ENCODE measurements at regions not wholly inside any gene's neighbourhood (a gene's known extent, or its start where the extent isn't known, plus 50 kb on each side); places are given as distances from the start of the nearest gene placed in this dataset.

DNA sequence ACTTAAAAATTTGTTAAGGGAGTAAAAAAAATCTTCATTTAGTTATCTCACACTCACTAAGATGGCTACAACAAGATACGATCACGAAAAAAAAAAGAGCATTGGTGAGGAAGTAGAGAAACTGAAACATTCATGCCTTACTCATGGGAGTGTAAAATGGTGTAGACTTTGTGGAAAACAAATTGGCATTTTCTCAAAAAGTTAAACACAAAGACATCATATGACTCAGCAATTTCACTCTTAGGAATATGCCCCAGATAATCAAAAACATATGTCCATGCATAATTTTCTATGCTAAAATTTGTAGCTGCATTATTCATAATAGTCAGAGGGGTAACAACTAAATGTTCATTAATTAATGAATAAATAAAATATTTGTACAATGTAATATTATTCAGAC lies 120.9 kb upstream of the IRAK1BP1 start:
- TF ChIP-seq, protein P1, sequence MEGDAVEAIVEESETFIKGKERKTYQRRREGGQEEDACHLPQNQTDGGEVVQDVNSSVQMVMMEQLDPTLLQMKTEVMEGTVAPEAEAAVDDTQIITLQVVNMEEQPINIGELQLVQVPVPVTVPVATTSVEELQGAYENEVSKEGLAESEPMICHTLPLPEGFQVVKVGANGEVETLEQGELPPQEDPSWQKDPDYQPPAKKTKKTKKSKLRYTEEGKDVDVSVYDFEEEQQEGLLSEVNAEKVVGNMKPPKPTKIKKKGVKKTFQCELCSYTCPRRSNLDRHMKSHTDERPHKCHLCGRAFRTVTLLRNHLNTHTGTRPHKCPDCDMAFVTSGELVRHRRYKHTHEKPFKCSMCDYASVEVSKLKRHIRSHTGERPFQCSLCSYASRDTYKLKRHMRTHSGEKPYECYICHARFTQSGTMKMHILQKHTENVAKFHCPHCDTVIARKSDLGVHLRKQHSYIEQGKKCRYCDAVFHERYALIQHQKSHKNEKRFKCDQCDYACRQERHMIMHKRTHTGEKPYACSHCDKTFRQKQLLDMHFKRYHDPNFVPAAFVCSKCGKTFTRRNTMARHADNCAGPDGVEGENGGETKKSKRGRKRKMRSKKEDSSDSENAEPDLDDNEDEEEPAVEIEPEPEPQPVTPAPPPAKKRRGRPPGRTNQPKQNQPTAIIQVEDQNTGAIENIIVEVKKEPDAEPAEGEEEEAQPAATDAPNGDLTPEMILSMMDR (IDR thresholded peaks at IDR 0.05; ENCODE audit: low read depth, low read length, missing input control): no peak
- TF ChIP-seq, protein P2, sequence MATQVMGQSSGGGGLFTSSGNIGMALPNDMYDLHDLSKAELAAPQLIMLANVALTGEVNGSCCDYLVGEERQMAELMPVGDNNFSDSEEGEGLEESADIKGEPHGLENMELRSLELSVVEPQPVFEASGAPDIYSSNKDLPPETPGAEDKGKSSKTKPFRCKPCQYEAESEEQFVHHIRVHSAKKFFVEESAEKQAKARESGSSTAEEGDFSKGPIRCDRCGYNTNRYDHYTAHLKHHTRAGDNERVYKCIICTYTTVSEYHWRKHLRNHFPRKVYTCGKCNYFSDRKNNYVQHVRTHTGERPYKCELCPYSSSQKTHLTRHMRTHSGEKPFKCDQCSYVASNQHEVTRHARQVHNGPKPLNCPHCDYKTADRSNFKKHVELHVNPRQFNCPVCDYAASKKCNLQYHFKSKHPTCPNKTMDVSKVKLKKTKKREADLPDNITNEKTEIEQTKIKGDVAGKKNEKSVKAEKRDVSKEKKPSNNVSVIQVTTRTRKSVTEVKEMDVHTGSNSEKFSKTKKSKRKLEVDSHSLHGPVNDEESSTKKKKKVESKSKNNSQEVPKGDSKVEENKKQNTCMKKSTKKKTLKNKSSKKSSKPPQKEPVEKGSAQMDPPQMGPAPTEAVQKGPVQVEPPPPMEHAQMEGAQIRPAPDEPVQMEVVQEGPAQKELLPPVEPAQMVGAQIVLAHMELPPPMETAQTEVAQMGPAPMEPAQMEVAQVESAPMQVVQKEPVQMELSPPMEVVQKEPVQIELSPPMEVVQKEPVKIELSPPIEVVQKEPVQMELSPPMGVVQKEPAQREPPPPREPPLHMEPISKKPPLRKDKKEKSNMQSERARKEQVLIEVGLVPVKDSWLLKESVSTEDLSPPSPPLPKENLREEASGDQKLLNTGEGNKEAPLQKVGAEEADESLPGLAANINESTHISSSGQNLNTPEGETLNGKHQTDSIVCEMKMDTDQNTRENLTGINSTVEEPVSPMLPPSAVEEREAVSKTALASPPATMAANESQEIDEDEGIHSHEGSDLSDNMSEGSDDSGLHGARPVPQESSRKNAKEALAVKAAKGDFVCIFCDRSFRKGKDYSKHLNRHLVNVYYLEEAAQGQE (IDR thresholded peaks at IDR 0.05): no peak
- TF ChIP-seq ATF3 (IDR thresholded peaks at IDR 0.05) (no peak), JUND (IDR thresholded peaks at IDR 0.05) (no peak), GABPA (IDR thresholded peaks at IDR 0.05 in 1 of 2, conservative IDR thresholded peaks at IDR 0.05 in 1 of 2) (no peak), TAF1 (conservative IDR thresholded peaks at IDR 0.05) (no peak)
- TF ChIP-seq, protein P3, sequence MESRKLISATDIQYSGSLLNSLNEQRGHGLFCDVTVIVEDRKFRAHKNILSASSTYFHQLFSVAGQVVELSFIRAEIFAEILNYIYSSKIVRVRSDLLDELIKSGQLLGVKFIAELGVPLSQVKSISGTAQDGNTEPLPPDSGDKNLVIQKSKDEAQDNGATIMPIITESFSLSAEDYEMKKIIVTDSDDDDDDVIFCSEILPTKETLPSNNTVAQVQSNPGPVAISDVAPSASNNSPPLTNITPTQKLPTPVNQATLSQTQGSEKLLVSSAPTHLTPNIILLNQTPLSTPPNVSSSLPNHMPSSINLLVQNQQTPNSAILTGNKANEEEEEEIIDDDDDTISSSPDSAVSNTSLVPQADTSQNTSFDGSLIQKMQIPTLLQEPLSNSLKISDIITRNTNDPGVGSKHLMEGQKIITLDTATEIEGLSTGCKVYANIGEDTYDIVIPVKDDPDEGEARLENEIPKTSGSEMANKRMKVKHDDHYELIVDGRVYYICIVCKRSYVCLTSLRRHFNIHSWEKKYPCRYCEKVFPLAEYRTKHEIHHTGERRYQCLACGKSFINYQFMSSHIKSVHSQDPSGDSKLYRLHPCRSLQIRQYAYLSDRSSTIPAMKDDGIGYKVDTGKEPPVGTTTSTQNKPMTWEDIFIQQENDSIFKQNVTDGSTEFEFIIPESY (IDR thresholded peaks at IDR 0.05): no peak
